Heart right ventricle (tissue), 16 donors: ENCODE measurements at regions not wholly inside any gene's neighbourhood (a gene's known extent, or its start where the extent isn't known, plus 50 kb on each side); places are given as distances from the start of the nearest gene placed in this dataset.

ENCODE experiments used
- ATAC-seq, 8 donors: fragments of 200-7000 bp; cut with Tn5 transposase; one replicate each; pipeline ENCODE4 v1.9.1; 2020; ENCODE audit warnings: mild to moderate bottlenecking in 8 of 8, moderate library complexity in 8 of 8, moderate number of reproducible peaks in 1 of 8
- DNase-seq, 2 donors: peaks; one replicate each; pipeline ENCODE4 v3.0.0-alpha.2; 2020
- H3K27ac ChIP-seq, 10 donors: fragments of 200-600 bp; sonication (generic) in 2 of 10; one replicate each; pipeline versions ENCODE4 v1.5.0 to v1.8.0; 2020 to 2022; ENCODE audit warnings: mild to moderate bottlenecking in 3 of 10
- H3K27me3 ChIP-seq, 7 donors: fragments of 200-600 bp; one replicate each; pipeline ENCODE4 v1.8.0; 2021 to 2022; ENCODE audit warnings: mild to moderate bottlenecking in 2 of 7
- H3K36me3 ChIP-seq, 9 donors: fragments of 200-600 bp; sonication (generic) in 1 of 9; one replicate each; pipeline versions ENCODE4 v1.5.0 to v1.8.0; 2020 to 2022; ENCODE audit warnings: mild to moderate bottlenecking in 2 of 9
- H3K4me1 ChIP-seq, 9 donors: fragments of 200-600 bp; sonication (generic) in 1 of 9; one replicate each; pipeline versions ENCODE4 v1.5.0 to v1.8.0; 2020 to 2022; ENCODE audit warnings: mild to moderate bottlenecking in 4 of 9
- H3K4me3 ChIP-seq, 10 donors: fragments of 200-600 bp; sonication (generic) in 2 of 10; one replicate each; pipeline versions ENCODE4 v1.5.0 to v1.8.0; 2020 to 2022; ENCODE audit warnings: mild to moderate bottlenecking in 7 of 10, moderate library complexity in 2 of 10
- H3K9me3 ChIP-seq, 11 donors: fragments of 200-600 bp in 10 of 11; sonication (generic) in 2 of 11; one replicate each; pipeline versions ENCODE4 v1.5.0 to v1.8.0; 2013 to 2022; ENCODE audit warnings: mild to moderate bottlenecking in 2 of 11, control low read depth in 1 of 11, moderate library complexity in 1 of 11
- WGBS, 2 donors: extraction: QIAGEN DNeasy Blood & Tissue Kit; methylation state at CpG; one replicate each; pipeline ENCODE4 v1.1.7; 2013; ENCODE audit warnings: inconsistent platforms in 1 of 2; 5-methylcytosine and 5-hydroxymethylcytosine counted together
- intact Hi-C, 10 donors: fragments of 100-400 bp; cut with DNase I; formaldehyde crosslinking; loops; one replicate each; pipeline versions ENCODE4 v1.11.1 to v1.14.2; 2022
- TF ChIP-seq, protein P1 (sequence below), 9 donors: fragments of 200-600 bp; sonication (generic) in 2 of 9; IDR thresholded peaks; one replicate each; pipeline versions ENCODE4 v1.5.0 to v1.8.0; 2021 to 2022; ENCODE audit warnings: antibody characterized with exemption in 9 of 9, mild to moderate bottlenecking in 5 of 9, moderate library complexity in 1 of 9
- donor health status: Arrhythmogenic right ventricular cardiomyopathy.
- donor health status: ischemic (EF 13 %, LVEDD 7.1; RV severe dilation, severe dysfunction).
- donor health status: healthy with polysubstance abuse.
- donor health status: DM: no; HTN: yes; CAD: no.
- donor health status: DM: no; HTN: no; CAD: no.
- donor health status: ischemic (EF 25% LVEDD 6.9; RV normal size, moderate dysfunction).
- donor health status: ischemic (EF 25% LVEDD 5.7; RV mildly dilated, moderate dysfunction).
- donor health status: healthy.
- donor health status: DM: yes; HTN: yes; CAD: no.
- donor health status: Ischemic cardiomyopathy.
- donor health status: ischemic (EF 35%, LVEDD 5.7; RV mildly dilated, moderate dysfunction).
- donor health status: nonischemic (EF 11% LVEDD 7.7; RV severe dilation, severe dysfunction).
- donor health status: DM: yes; HTN: yes; CAD: no.
- donor health status: PGD.
- donor health status: ischemic (EF 29% LVEDD 5.4; RV normal size, mild dysfunction).
- donor health status: nonischemic (EF 23%, LVEDD 6.1; RV moderate dilation, normal function).

DNA sequence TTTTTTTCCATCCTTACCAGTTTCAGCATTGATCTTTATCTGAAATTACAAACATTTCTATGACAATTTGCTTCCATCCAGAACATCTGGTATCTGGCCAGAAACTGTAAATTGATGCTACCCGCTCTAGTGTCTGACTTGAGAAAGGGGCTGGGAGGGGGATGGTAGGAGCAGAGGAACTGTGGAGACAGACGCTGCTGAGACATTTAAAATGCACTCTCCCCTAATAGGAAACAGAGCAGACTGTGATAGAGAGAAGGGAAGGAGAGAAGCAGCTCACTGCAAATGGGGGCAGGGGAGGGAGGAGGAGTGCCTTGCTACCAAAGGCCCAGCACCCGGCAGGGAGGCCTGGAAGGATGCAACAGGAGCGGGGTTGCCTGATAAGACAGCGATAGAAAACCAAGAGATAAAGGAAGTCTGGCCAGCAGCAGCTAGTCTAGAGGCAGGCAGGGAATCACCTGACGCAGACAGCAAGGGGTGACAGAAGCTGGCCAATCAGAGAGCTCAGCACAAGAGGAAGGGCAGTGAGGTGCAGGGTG is 195.5 kb upstream of the NFIA start:
- Histone ChIP-seq H3K27ac (no peak overlapping the region), H3K4me3 (no peak overlapping the region), H3K27me3 (no peaks in the 10 kb centered on the region), H3K36me3 (no peaks in the 10 kb centered on the region), H3K4me1 (peaks cover 0 to 8% (median 0%) of the 10 kb centered on the region in 9 donors), H3K9me3 (no peaks in the 10 kb centered on the region)
- ATAC-seq (peak in 1 of 8 donors; percentile 55), DNase-seq (no peak)
- TF ChIP-seq, protein P1, sequence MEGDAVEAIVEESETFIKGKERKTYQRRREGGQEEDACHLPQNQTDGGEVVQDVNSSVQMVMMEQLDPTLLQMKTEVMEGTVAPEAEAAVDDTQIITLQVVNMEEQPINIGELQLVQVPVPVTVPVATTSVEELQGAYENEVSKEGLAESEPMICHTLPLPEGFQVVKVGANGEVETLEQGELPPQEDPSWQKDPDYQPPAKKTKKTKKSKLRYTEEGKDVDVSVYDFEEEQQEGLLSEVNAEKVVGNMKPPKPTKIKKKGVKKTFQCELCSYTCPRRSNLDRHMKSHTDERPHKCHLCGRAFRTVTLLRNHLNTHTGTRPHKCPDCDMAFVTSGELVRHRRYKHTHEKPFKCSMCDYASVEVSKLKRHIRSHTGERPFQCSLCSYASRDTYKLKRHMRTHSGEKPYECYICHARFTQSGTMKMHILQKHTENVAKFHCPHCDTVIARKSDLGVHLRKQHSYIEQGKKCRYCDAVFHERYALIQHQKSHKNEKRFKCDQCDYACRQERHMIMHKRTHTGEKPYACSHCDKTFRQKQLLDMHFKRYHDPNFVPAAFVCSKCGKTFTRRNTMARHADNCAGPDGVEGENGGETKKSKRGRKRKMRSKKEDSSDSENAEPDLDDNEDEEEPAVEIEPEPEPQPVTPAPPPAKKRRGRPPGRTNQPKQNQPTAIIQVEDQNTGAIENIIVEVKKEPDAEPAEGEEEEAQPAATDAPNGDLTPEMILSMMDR (IDR thresholded peaks at IDR 0.05) = no peak
- intact Hi-C loops = no loop called here
- 43 to 52% methylated on average over 6 of the region's 6 CpGs for WGBS, 2 donors

DNA sequence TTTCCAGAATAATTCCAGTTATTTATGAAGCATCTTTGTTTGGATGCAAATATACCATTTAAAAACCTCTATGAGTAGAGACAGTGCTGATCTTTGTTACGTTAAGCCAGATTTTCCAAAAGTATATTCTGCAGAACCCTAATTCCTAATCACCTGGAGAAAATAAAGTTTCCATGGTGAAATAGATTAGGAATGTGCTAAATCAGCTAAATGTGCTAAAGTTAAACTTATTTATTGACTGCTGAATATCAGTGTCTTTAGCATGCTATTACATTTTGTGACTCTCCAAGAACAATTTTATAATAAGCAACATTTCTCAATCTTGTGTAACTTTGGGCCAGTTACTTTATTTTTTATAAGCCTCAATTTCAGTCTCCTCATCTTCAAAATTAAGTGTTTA is 196.3 kb upstream of the NFIA start:
- H3K4me3 ChIP-seq = no peak overlapping the region
- DNase-seq (no peak), ATAC-seq (no peak)
- intact Hi-C loops = no loop called here
- peaks cover 0 to 8% (median 0%) of the 10 kb centered on the region in 9 donors for H3K4me1 ChIP-seq
- no peaks in the 10 kb centered on the region for H3K36me3 ChIP-seq
- H3K9me3 ChIP-seq = no peaks in the 10 kb centered on the region
- H3K27ac ChIP-seq = no peak overlapping the region
- WGBS, 2 donors = 94 to 100% methylated on average over 1 of the region's 1 CpG
- TF ChIP-seq, protein P1 (IDR thresholded peaks at IDR 0.05) = no peak
- H3K27me3 ChIP-seq = no peaks in the 10 kb centered on the region

GRCh38 chr1:60880202-60880601 is 202.2 kb upstream of the NFIA start:
- TF ChIP-seq, protein P1 (IDR thresholded peaks at IDR 0.05) = no peak
- 98 to 99% methylated on average over 2 of the region's 2 CpGs for WGBS, 2 donors
- DNase-seq = no peak
- intact Hi-C loops = no loop called here
- Histone ChIP-seq H3K27ac (no peak overlapping the region), H3K27me3 (no peaks in the 10 kb centered on the region), H3K36me3 (no peaks in the 10 kb centered on the region), H3K4me1 (no peaks in the 10 kb centered on the region), H3K4me3 (no peak overlapping the region), H3K9me3 (no peaks in the 10 kb centered on the region)
- ATAC-seq = no peak

DNA sequence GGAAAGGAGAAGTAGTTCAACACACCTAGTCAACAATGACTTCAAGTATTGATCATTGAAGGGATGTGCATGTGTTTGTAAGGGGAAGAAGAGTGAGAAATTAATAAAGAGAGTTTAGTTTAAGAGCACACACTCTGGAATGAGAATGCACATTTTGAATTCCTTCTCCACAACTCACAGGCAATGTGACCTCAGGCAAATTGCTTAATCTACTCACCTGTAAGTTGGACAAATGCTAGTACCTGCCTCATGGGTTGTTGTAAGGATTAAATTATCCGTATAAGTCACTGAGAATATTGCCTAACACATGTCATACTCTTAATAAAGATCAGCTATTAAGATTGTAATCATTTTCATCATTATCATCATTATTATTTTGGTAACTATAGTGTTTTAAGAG is 204.0 kb upstream of the NFIA start:
- DNase-seq = no peak
- Histone ChIP-seq H3K27ac (no peak overlapping the region), H3K27me3 (no peaks in the 10 kb centered on the region), H3K36me3 (no peaks in the 10 kb centered on the region), H3K9me3 (no peaks in the 10 kb centered on the region), H3K4me1 (no peaks in the 10 kb centered on the region), H3K4me3 (no peak overlapping the region)
- 38 to 92% methylated on average over 1 of the region's 1 CpG for WGBS, 2 donors
- TF ChIP-seq, protein P1 (IDR thresholded peaks at IDR 0.05) = no peak
- no peak for ATAC-seq
- intact Hi-C loops = no loop called here
